NOMO-1 treated with dmso at 0.1 percent for 144 hours (cell line): ENCODE measurements at regions not wholly inside any gene's neighbourhood (a gene's known extent, or its start where the extent isn't known, plus 50 kb on each side); places are given as distances from the start of the nearest gene placed in this dataset.

Experiments
- DNase-seq: peaks from one replicate; lab custom pipeline; 2025; ENCODE audit not compliant: unreplicated experiment; lab: John Stamatoyannopoulos, UW

DNA sequence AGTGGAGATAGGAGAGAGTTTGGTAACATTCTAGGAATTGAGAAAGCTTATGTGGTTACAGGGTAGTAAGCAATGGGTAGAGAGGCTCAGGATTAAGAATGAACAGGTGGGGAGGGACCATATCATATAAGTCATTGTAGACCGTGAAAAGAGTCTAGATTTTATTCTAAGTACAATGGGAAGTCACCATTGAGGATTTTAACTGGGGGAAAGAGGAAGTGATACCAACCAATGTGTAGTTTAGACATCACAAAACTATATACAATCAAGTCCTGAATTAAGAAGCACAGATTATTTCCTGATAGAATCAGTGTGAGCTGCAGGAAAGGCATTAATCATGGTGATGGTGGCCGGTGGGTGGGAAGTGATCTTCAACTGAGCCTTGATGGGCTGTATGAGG lies 178.3 kb upstream of the ZIC3 start:
- DNase-seq, result no peak

DNA sequence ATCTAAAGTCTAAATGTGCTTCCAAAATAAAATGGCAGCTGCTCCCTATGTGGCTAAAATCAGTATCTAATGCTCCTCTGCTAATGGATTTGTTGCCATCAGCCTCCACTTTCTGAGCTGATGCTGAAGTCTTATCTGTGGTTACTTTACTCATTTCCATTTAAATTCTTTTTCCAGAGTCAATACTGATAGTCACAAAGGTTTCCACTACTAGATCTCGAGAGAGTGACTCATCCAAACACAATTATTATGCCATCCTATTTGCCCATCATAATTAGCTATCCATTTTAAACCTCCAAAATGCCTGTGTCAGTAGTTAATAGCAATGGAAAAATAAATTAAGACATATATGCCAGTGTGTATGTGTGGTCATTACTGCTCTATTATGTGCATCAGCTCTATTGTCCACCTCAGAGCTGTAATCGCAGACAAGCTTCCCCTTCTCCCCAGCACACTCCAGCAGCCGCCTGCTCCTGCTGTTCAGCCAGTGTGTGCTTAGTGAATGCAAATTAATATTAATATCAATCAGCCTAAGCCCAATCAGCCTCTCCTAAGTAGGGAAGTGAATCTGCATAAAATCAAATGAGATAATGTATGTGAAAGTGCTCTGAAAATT lies 199.8 kb upstream of the ZIC3 start:
- DNase-seq, result no peak

DNA sequence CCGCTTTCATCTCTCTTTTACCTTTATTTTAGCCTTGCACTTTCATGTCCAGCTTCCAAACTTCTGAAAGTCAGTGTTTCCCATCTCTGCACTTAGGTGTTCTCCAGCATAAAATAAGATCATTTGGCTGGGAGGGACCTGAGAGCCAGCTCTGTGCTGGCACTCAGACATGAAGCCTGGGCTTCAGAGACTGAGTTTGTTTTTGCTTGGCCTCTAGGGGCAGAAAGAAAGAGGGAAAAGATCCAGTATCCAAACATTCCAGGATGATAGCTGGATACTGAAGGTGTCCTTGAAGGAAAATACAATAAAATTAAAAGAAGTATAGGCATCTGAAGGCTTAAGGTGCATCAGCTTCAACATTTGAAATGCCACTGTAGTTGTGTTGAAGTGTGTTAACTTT lies 202.4 kb upstream of the ZIC3 start:
- DNase-seq, result no peak

DNA sequence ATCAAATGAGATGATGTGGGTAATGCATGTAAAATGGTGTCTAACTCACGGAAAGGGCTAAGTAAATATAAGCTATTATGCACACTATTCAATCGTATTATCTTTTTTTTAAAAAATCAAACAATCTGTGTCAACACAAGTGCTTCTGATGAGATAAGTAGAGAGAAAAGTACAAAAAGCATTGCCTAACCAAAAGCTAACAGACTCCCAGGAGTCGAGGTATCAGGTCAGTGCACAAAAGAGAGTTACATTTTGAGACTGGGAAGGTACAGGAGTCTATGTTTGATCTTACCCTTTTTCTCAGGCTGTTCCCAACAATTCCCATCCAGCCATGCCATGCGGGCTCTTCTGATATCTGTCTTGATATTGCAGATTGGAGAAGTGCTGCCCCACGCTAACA lies 203.3 kb upstream of the ZIC3 start:
- DNase-seq, result no peak

DNA sequence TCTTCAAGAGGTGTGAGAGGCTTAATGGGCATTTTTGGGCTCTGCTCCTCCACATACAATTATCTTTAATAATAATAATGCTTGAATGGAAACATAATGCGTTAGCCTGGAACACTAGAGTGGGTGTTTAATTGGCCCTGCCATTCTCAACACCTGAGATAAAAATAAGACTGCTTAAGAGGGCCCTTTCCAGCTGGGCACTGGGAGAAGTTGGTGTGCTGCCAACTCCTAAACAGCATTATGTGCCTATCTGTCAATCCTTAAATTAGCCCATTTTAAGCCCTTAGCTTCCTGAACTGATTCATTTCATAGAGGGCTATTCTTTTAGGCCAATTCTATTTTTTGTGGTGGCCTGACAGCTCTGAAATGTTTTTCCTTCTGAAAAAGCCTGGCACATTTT lies 211.1 kb upstream of the ZIC3 start:
- DNase-seq, result no peak

DNA sequence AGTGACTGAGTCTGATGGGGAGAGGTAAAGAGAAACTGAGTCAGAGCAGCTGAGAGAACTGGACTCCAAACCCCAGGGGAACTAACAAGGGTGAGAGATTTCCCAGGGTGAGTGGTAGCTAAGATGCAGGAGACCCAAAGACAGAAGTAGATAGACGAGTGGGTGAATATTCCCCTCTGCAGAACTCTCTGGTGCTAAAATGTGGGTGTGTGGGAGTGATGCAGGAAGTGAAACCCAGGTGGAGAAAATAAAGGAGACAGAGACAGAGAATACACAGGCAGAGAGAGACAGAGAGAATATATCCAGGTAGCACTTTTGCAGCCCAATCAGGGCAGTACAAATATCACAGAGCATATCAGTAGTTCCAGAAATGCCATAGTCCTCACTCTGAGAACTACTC lies 212.5 kb upstream of the ZIC3 start:
- no peak for DNase-seq

DNA sequence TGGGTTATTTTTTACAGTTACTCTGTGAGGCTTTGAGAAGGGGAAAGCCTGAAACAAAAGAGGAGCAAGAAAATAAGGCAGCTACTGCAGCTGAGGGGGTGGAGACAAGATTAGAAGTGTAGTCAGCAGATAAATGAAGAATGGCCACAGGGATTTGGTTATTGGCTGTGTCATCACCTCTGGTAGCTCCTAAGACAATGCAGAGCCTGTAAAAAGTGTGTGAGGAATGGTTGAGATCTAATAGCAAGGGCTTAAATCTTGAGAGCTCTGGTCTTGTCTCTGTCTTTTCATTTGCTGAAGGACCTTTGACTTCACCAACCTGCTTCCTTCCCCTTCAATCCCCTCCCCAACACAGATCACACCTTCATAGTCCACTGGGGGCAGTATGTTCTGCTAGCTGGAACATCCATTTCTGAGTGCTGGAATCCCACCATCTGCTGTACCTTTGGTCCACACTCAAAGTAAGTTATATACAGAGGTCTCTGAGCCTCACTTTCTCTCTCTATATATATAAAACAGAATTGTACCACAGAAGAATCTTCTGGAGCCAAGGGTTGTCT lies 213.7 kb upstream of the ZIC3 start:
- no peak for DNase-seq

DNA sequence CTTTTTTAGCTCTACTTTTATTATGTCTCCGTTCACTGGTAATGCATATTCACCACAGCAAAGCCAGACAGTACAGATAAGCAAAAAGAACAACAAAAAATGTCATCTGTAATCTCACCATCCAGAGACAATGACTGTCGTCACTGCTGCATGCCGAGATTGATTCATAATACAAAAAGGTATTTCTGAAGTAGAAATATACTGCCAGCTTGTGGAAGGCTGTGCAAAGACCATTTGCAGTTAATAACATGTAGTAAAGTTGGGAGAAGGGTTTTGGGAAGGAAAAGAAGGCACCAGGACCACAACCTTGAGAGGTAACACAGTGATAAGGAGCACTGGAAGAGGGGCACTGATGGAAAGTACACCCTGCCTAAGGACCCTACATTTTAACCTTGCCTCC lies 223.0 kb upstream of the ZIC3 start:
- DNase-seq, result no peak

DNA sequence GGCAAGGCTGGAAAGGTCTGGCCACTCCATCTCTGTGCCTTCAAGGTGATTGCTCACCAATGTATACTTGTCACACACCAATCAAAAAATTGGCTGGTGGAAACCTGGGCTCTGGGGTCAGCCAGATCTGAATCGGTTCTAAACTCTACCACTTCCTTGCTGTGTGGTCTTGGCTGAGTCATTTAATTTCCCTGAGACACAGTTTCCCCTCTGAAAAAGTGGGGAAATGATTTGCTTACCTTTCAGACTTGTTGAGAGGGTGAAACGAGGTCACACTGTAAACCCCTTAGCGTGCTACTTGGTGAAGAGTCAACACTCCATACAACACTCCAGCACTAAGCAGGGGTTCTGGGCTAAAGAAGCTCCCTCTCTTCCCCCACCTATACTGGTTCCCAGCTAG lies 252.3 kb upstream of the ZIC3 start:
- DNase-seq, result no peak

DNA sequence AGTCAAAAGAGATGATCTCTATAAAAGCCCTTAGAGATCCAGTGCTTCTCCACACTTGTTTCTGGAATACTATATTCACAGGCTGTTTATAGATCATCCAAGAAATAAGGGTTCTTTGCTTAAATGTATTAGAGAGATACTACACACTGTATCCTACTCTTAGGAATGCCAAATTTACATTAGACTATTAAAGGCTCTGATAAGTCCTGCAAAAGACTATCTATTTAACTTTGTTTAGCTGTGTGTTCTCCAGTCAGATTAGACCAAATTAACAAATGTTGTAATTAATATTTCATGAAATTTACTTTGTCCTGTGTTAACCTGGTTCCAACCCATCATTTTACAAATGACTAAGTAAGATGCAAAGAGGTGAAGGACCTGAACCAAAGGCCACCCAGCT lies 260.5 kb upstream of the ZIC3 start:
- DNase-seq, result no peak

DNA sequence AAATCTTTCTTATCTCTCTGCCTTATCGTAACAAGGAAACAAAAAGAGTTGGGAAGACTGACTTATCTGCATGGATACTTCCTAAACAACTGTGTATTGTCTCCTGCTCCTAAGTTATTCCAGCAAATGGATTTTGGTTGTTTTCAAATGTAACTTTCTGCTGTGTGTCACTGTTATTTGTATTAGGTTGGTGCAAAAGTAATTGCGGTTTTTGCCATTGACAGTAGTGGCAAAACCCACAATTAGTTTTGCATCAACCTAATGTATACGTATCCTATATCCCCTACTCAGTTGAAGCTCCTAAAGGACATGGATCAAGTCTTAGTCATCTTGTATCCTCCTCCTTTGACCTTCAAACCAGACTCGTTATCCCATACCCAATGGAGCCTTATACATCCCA lies 263.4 kb upstream of the GPR101 start:
- DNase-seq, result no peak

DNA sequence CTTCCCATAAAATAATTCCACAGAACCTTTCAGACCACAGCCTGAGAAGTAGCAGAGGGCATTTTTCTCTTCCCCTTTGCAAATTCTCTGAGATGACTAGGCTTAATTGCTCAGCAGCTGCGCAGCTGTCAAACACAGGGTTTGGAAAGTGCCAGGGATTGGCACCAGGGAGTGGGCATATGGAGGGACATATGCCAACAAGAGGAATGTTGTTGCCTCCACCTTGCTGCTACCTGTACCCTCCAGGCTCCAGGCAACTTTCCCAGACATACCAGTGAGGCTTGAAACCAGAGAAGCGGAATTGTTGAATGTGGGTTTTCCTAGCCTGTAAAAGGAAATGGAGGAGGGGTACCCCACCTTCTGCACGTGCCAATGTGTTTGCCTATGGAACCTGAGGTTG lies 256.2 kb upstream of the GPR101 start:
- no peak for DNase-seq

DNA sequence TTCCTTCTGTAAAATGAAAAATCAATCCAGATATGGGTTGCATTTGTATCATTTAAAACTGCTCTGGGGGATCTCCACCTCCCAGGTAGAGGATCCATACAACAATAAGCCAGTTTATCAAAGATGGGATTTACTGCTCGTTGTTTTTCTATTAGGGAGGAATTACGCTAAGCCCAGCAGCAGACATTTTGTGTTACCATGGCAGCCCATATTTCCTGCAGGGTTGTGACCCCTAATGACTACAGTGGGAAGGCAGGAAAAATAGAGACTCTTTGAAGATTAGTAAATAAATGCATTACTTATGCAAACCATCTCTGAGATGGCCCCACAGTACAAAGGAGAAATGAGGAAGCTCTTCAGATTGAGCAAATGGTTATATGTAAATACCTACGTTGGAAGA lies 253.4 kb upstream of the GPR101 start:
- no peak for DNase-seq

DNA sequence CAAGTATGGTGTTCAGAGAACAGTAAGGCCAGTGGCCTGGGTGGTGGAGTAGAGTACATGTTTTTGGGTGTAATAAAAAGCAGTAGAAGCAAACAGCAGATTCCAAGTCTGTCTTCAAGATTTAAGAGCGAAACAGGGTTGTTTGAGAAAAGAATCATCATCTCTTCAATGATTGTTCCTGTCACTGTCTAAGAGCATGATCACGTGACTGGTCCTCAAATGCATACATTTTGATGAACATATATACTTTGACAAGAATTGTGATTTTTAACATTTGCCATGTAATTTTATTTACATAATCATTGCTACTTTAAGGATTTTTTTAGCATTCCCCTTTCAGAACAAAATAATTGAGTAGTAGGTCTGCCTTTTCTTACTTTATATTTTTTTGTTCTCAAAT lies 252.6 kb upstream of the GPR101 start:
- no peak for DNase-seq

DNA sequence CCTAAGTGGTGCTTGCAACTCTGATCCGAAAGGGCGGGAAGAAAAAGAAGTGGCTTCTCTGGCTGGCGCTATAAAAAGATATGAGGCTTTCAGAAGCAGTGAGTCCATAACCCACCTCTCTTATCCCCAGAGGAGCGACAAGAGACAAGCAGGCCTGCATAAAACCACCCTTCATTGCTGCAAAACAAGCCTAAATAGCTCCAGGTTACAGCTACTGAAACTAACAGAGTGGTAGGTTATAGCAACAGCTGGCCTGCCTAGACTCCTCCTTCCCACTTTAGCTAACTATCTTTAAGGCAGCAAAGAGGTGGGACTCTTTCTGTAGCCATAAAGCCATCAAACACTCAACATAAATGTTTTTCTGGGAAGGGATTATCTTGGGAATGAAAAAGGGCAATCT lies 245.0 kb upstream of the GPR101 start:
- DNase-seq, result no peak

DNA sequence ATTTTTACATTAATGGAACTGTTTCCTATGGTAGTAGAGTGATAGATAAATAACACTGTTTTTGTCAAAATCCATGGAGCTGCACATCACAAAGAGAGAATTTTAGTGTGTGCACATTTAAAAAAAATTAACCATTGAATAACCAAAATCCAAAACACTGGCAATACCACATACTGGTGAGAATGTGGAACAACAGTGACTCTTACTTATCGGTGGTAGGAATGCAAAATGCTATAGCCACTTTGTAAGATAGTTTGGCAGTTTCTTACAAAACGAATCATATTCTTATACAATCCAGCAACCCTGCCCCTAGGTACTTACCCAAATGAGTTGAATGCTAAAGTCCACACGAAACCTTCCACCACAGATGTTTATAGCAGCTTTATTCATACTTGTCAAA lies 229.6 kb upstream of the GPR101 start:
- DNase-seq, result no peak

DNA sequence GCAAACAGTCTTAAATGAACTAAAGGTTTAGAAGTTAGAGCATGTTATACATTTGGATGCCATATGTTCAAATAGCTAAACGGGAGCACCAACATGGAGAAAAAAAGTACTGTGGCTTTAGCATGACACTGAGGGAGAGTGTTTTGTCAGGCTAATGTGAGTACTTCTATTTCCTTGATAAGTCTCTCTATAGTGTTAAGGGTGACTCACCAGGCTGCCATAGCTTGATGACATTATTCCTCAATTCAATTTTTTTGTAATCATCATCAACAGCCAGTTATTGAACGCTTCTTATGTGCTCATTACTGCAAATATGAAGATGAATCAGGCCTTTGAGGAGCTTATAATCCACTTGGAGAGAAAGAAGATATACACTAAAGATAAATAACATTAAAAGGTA lies 211.4 kb upstream of the GPR101 start:
- DNase-seq, result no peak

DNA sequence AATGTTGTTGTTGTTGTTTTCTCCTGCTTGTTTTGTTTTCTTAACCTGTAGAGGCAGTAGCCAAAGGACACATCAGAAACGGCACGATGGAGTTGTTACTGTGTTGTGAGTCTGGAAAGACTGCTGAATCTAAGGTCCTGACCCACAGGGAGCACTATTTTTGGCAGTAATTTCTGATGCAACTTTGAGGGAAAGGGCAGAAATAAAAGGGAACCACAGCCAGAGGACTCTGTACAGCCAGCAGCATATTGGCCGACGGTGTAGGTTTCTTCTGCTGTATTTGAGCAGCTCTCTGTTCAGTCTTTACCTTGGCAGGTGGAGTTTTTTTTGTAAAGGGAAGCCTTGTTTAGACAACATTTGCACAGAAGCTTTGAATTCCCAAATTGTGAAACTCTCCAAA lies 203.0 kb upstream of the GPR101 start:
- DNase-seq, result no peak

DNA sequence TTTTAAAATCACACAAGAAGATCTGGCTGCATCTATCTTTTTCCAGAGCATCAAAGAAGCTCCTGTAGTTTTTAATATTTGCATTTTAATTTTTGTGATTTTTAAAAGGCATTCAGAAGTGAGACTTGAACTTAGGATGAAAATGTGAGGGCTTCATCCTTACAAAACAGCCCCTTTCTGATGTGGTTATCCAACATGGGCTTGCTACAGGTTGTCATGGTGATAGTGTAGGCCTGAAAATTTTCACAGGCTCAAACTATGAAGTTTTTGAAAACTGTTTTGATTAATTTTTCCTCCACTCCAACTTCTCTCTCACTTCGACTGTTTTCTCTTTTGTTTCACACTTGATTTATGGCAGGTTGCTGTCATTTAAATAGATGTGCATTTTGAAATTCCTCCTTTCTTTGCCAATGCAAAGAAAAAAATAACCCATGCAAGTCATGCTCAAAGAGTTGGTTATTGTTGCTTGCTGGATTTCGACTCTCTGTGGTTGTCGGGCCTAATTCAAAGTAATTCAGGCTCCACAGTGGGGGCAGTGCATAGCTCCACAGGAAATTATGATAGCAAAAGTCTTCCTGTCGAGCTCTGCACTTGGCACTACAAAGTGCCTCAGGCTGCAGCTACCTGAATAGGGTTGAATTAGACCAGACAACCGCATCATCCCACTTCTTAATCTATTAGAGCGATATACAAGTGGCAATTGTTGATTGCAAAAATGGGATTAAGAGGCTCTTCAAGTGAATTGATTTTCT lies 201.0 kb upstream of the GPR101 start:
- DNase-seq, result peak; percentile 50

DNA sequence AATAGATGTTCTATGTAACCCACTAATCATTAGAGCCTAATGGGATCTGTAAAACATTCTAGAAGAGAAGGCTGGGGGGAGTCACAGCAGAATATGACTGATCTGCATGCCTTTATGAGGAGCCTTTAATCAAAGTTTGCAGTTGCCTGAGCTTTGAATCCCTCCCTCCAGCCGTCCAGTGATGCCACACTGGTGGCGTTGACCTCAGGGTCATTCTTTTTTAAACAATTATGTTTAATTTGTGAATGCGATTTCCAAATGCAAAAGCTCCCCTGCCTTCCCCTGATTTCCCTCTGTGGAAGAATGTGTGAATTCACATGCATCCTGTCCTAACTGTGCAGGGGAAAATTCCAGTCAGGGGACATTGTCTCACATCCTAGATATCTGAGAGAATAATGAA lies 199.7 kb upstream of the GPR101 start:
- no peak for DNase-seq

DNA sequence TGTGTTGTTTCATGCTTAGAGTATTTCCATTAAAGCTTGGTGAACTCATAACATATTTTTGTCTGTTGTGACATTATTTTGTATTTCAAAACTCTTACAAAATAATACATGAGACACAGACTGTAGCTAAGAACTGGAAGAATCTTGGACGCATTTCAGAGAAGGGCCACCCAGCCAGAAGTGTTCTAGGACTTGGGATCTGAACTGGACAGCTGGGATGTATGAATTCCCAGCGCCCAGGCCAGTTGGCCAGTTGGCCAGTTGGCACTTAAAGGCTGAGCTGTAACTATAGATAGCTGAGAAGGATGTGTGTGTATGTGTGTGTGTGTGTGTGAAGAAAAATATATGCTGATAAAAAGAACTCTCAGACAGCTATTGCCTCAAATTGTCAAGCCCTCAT lies 193.4 kb upstream of the GPR101 start:
- no peak for DNase-seq

DNA sequence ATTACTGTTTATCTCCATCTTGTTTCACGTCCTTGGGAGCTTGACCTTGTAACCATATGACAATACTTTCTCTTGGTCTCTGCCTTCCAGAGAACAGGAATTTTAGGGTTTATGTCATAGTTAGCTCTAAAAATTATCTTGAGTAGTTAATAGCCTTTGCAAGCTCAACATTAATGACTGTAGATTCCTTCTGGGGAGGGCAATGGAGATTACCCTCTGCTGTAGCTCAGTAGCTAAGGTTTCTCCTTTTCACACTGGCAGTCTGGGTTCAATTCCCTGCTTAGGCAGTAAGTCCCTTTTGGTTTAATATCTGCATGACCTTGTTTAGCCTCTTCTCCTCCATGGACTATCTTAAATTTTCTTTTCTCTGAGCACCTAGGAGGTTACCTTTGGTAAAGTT lies 181.7 kb upstream of the GPR101 start:
- DNase-seq, result no peak

DNA sequence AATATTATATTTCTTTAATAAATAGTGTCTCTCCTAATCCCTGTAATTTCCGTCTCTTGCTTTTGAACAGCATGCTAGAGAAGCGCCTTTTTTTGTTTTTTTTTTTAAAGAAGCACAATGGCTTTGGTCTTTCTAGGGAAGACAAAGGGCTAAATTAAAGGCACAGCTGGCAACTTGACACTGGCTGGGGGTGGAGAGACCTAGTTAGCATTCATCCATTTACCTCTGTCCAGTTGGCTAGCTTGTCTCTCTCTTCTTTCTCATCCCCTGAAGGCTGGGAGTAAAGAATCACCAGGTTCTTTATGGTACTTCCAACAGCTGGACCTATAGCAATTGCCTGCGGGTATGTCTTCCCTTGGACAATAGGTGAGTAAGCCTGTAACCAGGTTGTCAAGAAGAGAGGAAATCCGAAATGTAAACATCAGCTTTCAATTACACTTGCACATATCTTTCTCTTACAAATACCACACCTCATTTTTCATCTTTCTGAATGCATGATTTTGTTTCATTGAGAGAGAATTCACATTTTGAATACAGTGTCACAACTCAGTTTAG lies 178.4 kb upstream of the GPR101 start:
- no peak for DNase-seq
